Neural progenitor cell (in vitro differentiated cells): ENCODE measurements at regions not wholly inside any gene's neighbourhood (a gene's known extent, or its start where the extent isn't known, plus 50 kb on each side); places are given as distances from the start of the nearest gene placed in this dataset.
A peak's percentile ranks its signal among the peaks of the same experiment; 100 is the strongest.

Experiments used
- DNase-seq: peaks from one replicate; pipeline ENCODE4 v3.0.0-alpha.2; 2016; ENCODE audit warnings: low spot score
- H2AFZ ChIP-seq: fragments of 200-600 bp; sonication (generic); replicated peaks from 2 replicates; pipeline ENCODE4 v1.6.1; 2016; ENCODE audit warnings: antibody characterized with exemption
- H3F3A ChIP-seq: fragments of 200-600 bp; sonication (generic); 2 replicates; pipeline ENCODE4 v1.6.1; 2016; ENCODE audit warnings: antibody characterized with exemption, low read depth
- H3K27ac ChIP-seq: fragments of 200-600 bp; sonication (generic); 2 replicates; pipeline ENCODE4 v1.5.1; 2016; ENCODE audit warnings: mild to moderate bottlenecking
- H3K27me3 ChIP-seq: fragments of 200-600 bp; sonication (generic); 2 replicates; pipeline ENCODE4 v1.6.1; 2016; ENCODE audit warnings: mild to moderate bottlenecking, moderate library complexity
- H3K36me3 ChIP-seq: fragments of 200-600 bp; sonication (generic); 2 replicates; pipeline ENCODE4 v1.5.1; 2016
- H3K4me1 ChIP-seq: fragments of 200-600 bp; sonication (generic); 2 replicates; pipeline ENCODE4 v1.6.1; 2016; ENCODE audit warnings: mixed run types
- H3K4me2 ChIP-seq: fragments of 200-600 bp; sonication (generic); 2 replicates; pipeline ENCODE4 v1.6.1; 2016
- H3K4me3 ChIP-seq: fragments of 200-600 bp; sonication (generic); 2 replicates; pipeline ENCODE4 v1.5.1; 2016
- H3K79me2 ChIP-seq: fragments of 200-600 bp; sonication (generic); 2 replicates; pipeline ENCODE4 v1.6.1; 2016; ENCODE audit warnings: low read depth
- H3K9ac ChIP-seq: fragments of 200-600 bp; sonication (generic); 2 replicates; pipeline ENCODE4 v1.6.1; 2016
- H3K9me3 ChIP-seq: fragments of 200-600 bp; sonication (generic); 2 replicates; pipeline ENCODE4 v1.5.1; 2016; ENCODE audit warnings: low read depth
- H4K20me1 ChIP-seq: fragments of 200-600 bp; sonication (generic); 2 replicates; pipeline ENCODE4 v1.6.1; 2016; ENCODE audit warnings: low read depth
- H3K27ac Mint-ChIP-seq: 3 replicates; pipeline ENCODE4 v1.8.0; 2021; ENCODE audit warnings: mixed read lengths
- H3K27me3 Mint-ChIP-seq: 2 replicates; pipeline ENCODE4 v1.8.0; 2022; ENCODE audit warnings: low read depth, mild to moderate bottlenecking, inconsistent platforms, moderate library complexity, mixed read lengths; ENCODE audit not compliant: insufficient read depth
- H3K36me3 Mint-ChIP-seq: 3 replicates; pipeline ENCODE4 v1.8.0; 2021; ENCODE audit warnings: mixed read lengths
- H3K4me1 Mint-ChIP-seq: 3 replicates; pipeline ENCODE4 v1.8.0; 2021; ENCODE audit warnings: mixed read lengths
- H3K4me3 Mint-ChIP-seq: 3 replicates; pipeline ENCODE4 v1.8.0; 2021; ENCODE audit warnings: mild to moderate bottlenecking, moderate library complexity, mixed read lengths
- H3K9me3 Mint-ChIP-seq: 3 replicates; pipeline ENCODE4 v1.8.0; 2020; ENCODE audit warnings: mixed read lengths
- EZH2 ChIP-seq: fragments of 200-600 bp; sonication (generic); IDR thresholded peaks from 2 replicates; pipeline ENCODE4 v1.6.1; 2017; ENCODE audit warnings: antibody characterized with exemption, mild to moderate bottlenecking, moderate library complexity
- EZH2phosphoT487 ChIP-seq: fragments of 200-600 bp; sonication (generic); IDR thresholded peaks from 2 replicates; pipeline ENCODE4 v1.6.1; 2017; ENCODE audit warnings: antibody characterized with exemption
- TF ChIP-seq, protein P1 (sequence below): fragments of 200-600 bp; sonication (generic); IDR thresholded peaks from 2 replicates; pipeline ENCODE4 v1.5.1; 2017; ENCODE audit warnings: antibody characterized with exemption, mild to moderate bottlenecking

DNA sequence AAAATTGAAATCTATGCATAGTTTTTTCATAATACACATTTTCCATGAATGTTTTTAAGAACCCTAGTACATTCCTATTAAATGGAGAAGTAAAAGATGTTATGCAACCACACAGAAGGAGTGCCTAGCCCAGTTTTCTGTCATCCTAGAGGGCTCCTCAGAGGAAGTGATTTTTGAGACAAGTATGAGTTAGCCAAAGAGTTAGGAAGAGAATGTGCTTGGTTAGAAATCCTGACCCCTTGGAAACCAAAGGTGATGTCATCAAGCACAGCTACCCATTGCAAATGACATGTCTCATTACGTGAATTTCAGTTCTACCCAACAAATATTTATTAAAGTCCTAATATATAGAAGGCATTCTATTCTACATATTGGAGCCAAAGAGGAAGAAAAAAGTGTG lies 88.9 kb upstream of the TNFSF4 start:
- Histone ChIP-seq H3K4me1 (peaks cover 14% of the 10 kb centered on the region), H3K9me3 (no peaks in the 10 kb centered on the region), H3K79me2 (no peaks in the 10 kb centered on the region), H3K36me3 (no peaks in the 10 kb centered on the region), H3K9ac (no peak overlapping the region), H3K4me2 (no peak overlapping the region), H3K4me3 (no peak overlapping the region), H3F3A (peaks cover 7% of the 10 kb centered on the region), H3K27ac (no peak overlapping the region), H3K27me3 (no peaks in the 10 kb centered on the region), H4K20me1 (no peaks in the 10 kb centered on the region), H2AFZ (no peak overlapping the region)
- no peak overlapping the region for H3K27ac Mint-ChIP-seq
- H3K9me3 Mint-ChIP-seq = no peaks in the 10 kb centered on the region
- TF ChIP-seq EZH2phosphoT487 (no peak), EZH2 (no peak)
- TF ChIP-seq, protein P1, sequence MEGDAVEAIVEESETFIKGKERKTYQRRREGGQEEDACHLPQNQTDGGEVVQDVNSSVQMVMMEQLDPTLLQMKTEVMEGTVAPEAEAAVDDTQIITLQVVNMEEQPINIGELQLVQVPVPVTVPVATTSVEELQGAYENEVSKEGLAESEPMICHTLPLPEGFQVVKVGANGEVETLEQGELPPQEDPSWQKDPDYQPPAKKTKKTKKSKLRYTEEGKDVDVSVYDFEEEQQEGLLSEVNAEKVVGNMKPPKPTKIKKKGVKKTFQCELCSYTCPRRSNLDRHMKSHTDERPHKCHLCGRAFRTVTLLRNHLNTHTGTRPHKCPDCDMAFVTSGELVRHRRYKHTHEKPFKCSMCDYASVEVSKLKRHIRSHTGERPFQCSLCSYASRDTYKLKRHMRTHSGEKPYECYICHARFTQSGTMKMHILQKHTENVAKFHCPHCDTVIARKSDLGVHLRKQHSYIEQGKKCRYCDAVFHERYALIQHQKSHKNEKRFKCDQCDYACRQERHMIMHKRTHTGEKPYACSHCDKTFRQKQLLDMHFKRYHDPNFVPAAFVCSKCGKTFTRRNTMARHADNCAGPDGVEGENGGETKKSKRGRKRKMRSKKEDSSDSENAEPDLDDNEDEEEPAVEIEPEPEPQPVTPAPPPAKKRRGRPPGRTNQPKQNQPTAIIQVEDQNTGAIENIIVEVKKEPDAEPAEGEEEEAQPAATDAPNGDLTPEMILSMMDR = no peak
- no peak for DNase-seq
- peaks cover 4% of the 10 kb centered on the region for H3K4me1 Mint-ChIP-seq
- no peaks in the 10 kb centered on the region for H3K27me3 Mint-ChIP-seq
- H3K4me3 Mint-ChIP-seq = no peak overlapping the region
- H3K36me3 Mint-ChIP-seq = no peaks in the 10 kb centered on the region

DNA sequence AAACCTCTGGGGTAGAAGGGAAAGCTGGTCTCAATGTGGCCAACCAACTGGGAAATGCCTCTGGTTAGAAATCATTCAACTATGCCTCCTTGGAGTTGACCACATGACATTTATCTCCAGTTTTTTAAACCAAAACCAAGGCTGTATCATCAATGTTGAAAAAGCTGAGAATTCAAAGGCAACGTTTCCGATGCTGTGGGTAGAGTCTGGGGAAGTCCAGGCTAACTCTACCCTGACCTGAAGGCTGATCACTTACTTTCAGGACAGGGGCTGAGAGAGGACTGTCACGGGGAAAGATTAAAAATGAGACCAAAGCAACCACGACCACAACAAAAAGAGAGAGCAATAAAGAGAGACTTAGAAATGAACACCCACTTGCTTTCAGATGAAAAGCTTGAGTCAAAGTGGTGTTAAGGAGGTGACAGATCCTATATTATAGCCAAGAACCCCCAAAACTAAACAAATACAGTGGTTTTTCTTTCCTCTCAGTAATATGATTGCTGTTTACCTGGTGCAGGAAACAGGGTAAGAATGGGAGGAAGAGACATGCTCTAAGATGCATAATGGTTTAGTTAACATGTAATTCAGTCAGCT lies 90.8 kb upstream of the TNFSF4 start:
- H3K9me3 Mint-ChIP-seq = no peaks in the 10 kb centered on the region
- Histone ChIP-seq H3K9me3 (no peaks in the 10 kb centered on the region), H2AFZ (peak overlapping the region; percentile 39), H3F3A (peaks cover 15% of the 10 kb centered on the region), H4K20me1 (no peaks in the 10 kb centered on the region), H3K4me2 (peak overlapping the region; percentile 12), H3K27ac (peak overlapping the region; percentile 14), H3K4me1 (peaks cover 19% of the 10 kb centered on the region), H3K36me3 (no peaks in the 10 kb centered on the region), H3K79me2 (no peaks in the 10 kb centered on the region), H3K4me3 (no peak overlapping the region), H3K9ac (no peak overlapping the region), H3K27me3 (no peaks in the 10 kb centered on the region)
- no peak overlapping the region for H3K27ac Mint-ChIP-seq
- peaks cover 7% of the 10 kb centered on the region for H3K4me1 Mint-ChIP-seq
- TF ChIP-seq EZH2 (no peak), EZH2phosphoT487 (no peak)
- TF ChIP-seq, protein P1 = no peak
- no peak for DNase-seq
- no peak overlapping the region for H3K4me3 Mint-ChIP-seq
- no peaks in the 10 kb centered on the region for H3K36me3 Mint-ChIP-seq
- H3K27me3 Mint-ChIP-seq = no peaks in the 10 kb centered on the region

DNA sequence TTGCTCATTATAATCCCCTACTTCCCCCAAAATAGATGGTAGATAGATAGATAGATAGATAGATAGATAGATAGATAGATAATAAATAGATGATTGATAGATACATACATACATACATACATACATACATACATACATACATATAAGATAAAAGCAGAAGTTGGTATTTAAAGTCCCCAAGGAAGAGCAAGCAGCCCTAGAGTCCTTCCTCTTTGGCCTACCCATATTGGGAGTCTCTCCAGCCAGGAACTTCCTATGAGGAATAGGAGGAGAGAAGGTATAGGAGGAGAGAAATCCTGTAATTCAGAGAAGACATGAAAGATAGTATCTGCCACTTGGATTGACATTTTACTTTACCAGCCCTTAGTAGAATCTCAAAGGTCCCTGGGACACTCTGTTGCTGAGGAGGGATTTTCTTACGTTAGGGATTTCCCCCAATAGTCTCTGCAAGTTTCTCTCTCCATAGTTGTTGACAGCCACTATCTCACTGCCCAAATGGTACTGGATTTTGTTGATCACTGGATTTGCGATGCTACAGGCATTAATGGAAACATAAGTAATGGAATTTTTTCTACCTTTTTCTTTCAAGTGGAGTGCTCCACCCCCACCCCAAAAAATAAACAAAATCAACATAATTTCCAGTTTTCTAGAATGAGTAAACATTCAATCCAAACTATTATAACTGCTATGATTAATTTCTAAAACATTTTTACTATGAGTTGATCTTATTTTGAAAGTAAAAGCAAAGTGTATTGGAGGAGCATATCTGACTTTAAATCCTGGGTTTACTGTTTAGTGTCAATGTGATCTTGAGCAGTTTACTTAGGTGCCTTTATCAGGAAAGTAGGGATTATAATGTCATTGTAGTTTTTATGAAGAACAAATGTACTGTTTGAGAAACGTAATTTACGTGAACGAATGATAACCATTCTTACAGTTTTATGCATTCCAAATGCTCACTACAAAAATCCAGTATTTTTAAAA lies 93.2 kb upstream of the TNFSF4 start:
- H3F3A ChIP-seq = peaks cover 28% of the 10 kb centered on the region
- H3K4me2 ChIP-seq = no peak overlapping the region
- no peaks in the 10 kb centered on the region for H3K9me3 ChIP-seq
- no peak overlapping the region for H2AFZ ChIP-seq
- Mint-ChIP-seq H3K36me3 (no peaks in the 10 kb centered on the region), H3K4me1 (peaks cover 12% of the 10 kb centered on the region), H3K27ac (no peak overlapping the region), H3K27me3 (peaks cover 4% of the 10 kb centered on the region), H3K9me3 (no peaks in the 10 kb centered on the region), H3K4me3 (no peak overlapping the region)
- H3K4me3 ChIP-seq = no peak overlapping the region
- no peak overlapping the region for H3K27ac ChIP-seq
- no peaks in the 10 kb centered on the region for H3K27me3 ChIP-seq
- TF ChIP-seq EZH2 = no peak
- TF ChIP-seq, protein P1 = no peak
- no peak for TF ChIP-seq EZH2phosphoT487
- peaks cover 42% of the 10 kb centered on the region for H3K4me1 ChIP-seq
- H3K36me3 ChIP-seq = no peaks in the 10 kb centered on the region
- DNase-seq = no peak
- no peaks in the 10 kb centered on the region for H4K20me1 ChIP-seq
- no peaks in the 10 kb centered on the region for H3K79me2 ChIP-seq
- H3K9ac ChIP-seq = no peak overlapping the region
